IMR-90 (cell line): ENCODE measurements at regions not wholly inside any gene's neighbourhood (a gene's known extent, or its start where the extent isn't known, plus 50 kb on each side); places are given as distances from the start of the nearest gene placed in this dataset.

Experiments used
- ATAC-seq: fragments of 200-7000 bp; cut with Tn5 transposase; 2 replicates; pipeline ENCODE4 v1.9.1; 2020; ENCODE audit warnings: low read depth, mild to moderate bottlenecking, moderate library complexity
- BruUV-seq: library from RNA; stranded (reverse); fragments of 400-500 nt; replicated peaks from 2 replicates; lab custom pipeline; 2021; lab: Mats Ljungman, UMichigan
- CTCF ChIA-PET: fragments of 300-600 bp; formaldehyde crosslinking; extraction: SDS; loops from one replicate; lab custom pipeline; 2021; ENCODE audit warnings: antibody characterized with exemption; lab: Yijun Ruan, JAX
- POLR2A ChIA-PET: fragments of 300-600 bp; sonication (Branson Sonifier 250); formaldehyde crosslinking; loops from one replicate; lab custom pipeline; 2022; ENCODE audit warnings: antibody characterized with exemption; ENCODE audit not compliant: unreplicated experiment; lab: Charles Lee
- DNase-seq: peaks from one replicate; pipeline ENCODE4 v3.0.0; 2013
- H2AFZ ChIP-seq: replicated peaks from 2 replicates; pipeline ENCODE3; 2013; ENCODE audit warnings: low read length, mild to moderate bottlenecking; ENCODE audit not compliant: poor library complexity
- H2AK5ac ChIP-seq: 2 replicates; pipeline ENCODE4 v1.6.1; 2013; ENCODE audit warnings: low read depth, low read length, inconsistent platforms
- H2AK9ac ChIP-seq: replicated peaks from 2 replicates; pipeline ENCODE3; 2013; ENCODE audit warnings: mild to moderate bottlenecking, low read depth, low read length, moderate library complexity; ENCODE audit not compliant: poor library complexity
- H2BK120ac ChIP-seq: 2 replicates; pipeline ENCODE4 v1.6.1; 2013; ENCODE audit warnings: low read depth, low read length, inconsistent platforms
- H2BK15ac ChIP-seq: 3 replicates; pipeline ENCODE4 v1.6.1; 2013; ENCODE audit warnings: low read depth, low read length, inconsistent platforms
- H2BK20ac ChIP-seq: 2 replicates; pipeline ENCODE4 v1.6.1; 2013; ENCODE audit warnings: low read depth, mild to moderate bottlenecking, inconsistent platforms, low read length, moderate library complexity
- H2BK5ac ChIP-seq: 2 replicates; pipeline ENCODE4 v1.6.1; 2013; ENCODE audit warnings: mild to moderate bottlenecking, low read depth, low read length, inconsistent platforms; ENCODE audit not compliant: poor library complexity, severe bottlenecking
- H3K14ac ChIP-seq: replicated peaks from 2 replicates; pipeline ENCODE4 v1.6.1; 2013; ENCODE audit warnings: low read depth, low read length, inconsistent platforms
- H3K18ac ChIP-seq: 2 replicates; pipeline ENCODE4 v1.6.1; 2013; ENCODE audit warnings: low read depth, low read length, control low read depth
- H3K23ac ChIP-seq: 2 replicates; pipeline ENCODE4 v1.6.1; 2013; ENCODE audit warnings: low read depth, low read length, inconsistent platforms
- H3K27ac ChIP-seq: 2 replicates; pipeline ENCODE4 v1.5.1; 2013; ENCODE audit warnings: mild to moderate bottlenecking, control low read depth, low read length; ENCODE audit not compliant: insufficient read depth
- H3K27me3 ChIP-seq: 2 replicates; pipeline ENCODE4 v1.6.1; 2013; ENCODE audit warnings: low read length; ENCODE audit not compliant: control insufficient read depth, insufficient read depth
- H3K36me3 ChIP-seq: 2 replicates; pipeline ENCODE4 v1.6.1; 2013; ENCODE audit warnings: low read length, mixed read lengths; ENCODE audit not compliant: control insufficient read depth, insufficient read depth
- H3K4ac ChIP-seq: 2 replicates; pipeline ENCODE4 v1.6.1; 2013; ENCODE audit warnings: low read depth, low read length, inconsistent platforms
- H3K4me1 ChIP-seq: 2 replicates; pipeline ENCODE4 v1.6.1; 2013; ENCODE audit warnings: low read length, mixed read lengths; ENCODE audit not compliant: control insufficient read depth, insufficient read depth
- H3K4me2 ChIP-seq: 2 replicates; pipeline ENCODE4 v1.6.1; 2013; ENCODE audit warnings: low read depth, mild to moderate bottlenecking, control low read depth, low read length, moderate library complexity
- H3K4me3 ChIP-seq: 2 replicates; pipeline ENCODE4 v1.5.1; 2013; ENCODE audit warnings: low read depth, mild to moderate bottlenecking, control low read depth, low read length, moderate library complexity; ENCODE audit not compliant: insufficient read depth
- H3K56ac ChIP-seq: 2 replicates; pipeline ENCODE4 v1.6.1; 2013; ENCODE audit warnings: low read length, inconsistent platforms; ENCODE audit not compliant: insufficient read depth; ENCODE audit errors: extremely low read depth
- H3K79me1 ChIP-seq, 2 experiments: 2 replicates each; pipeline ENCODE4 v1.6.1; 2013; ENCODE audit warnings: low read length in 2 of 2, inconsistent platforms in 1 of 2, low read depth in 1 of 2
- H3K9ac ChIP-seq: 2 replicates; pipeline ENCODE4 v1.6.1; 2013; ENCODE audit warnings: low read depth, low read length, control low read depth
- H3K9me1 ChIP-seq: 2 replicates; pipeline ENCODE4 v1.6.1; 2013; ENCODE audit warnings: low read length, inconsistent platforms; ENCODE audit not compliant: insufficient read depth
- H3K9me3 ChIP-seq: 2 replicates; pipeline ENCODE4 v1.6.1; 2013; ENCODE audit warnings: low read length; ENCODE audit not compliant: control insufficient read depth, insufficient read depth
- H4K20me1 ChIP-seq: 2 replicates; pipeline ENCODE4 v1.6.1; 2013; ENCODE audit warnings: low read length, inconsistent platforms; ENCODE audit not compliant: insufficient read depth
- H4K5ac ChIP-seq: 2 replicates; pipeline ENCODE4 v1.6.1; 2013; ENCODE audit warnings: mild to moderate bottlenecking, low read depth, low read length, control low read depth
- H4K8ac ChIP-seq, 2 experiments: 2 replicates each; pipeline ENCODE4 v1.6.1; 2013; ENCODE audit warnings: low read depth in 2 of 2, low read length in 2 of 2, control low read depth in 1 of 2, inconsistent platforms in 1 of 2
- H4K91ac ChIP-seq: 2 replicates; pipeline ENCODE4 v1.6.1; 2013; ENCODE audit warnings: low read depth, low read length, inconsistent platforms; ENCODE audit not compliant: insufficient read depth
- BHLHE40 ChIP-seq: fragments of 150-350 bp; IDR thresholded peaks from 2 replicates; pipeline ENCODE4 v1.6.1; 2016; ENCODE audit warnings: mild to moderate bottlenecking, low read depth, low read length
- CHD1 ChIP-seq: IDR thresholded peaks from 2 replicates; pipeline ENCODE4 v1.6.1; 2012; ENCODE audit warnings: low read depth, low read length, improper control_type of control experiment
- MAZ ChIP-seq: IDR thresholded peaks from 2 replicates; pipeline ENCODE4 v1.6.1; 2012; ENCODE audit warnings: low read depth, mild to moderate bottlenecking, low read length, improper control_type of control experiment, moderate library complexity, borderline replicate concordance
- MXI1 ChIP-seq: IDR thresholded peaks from 2 replicates; pipeline ENCODE4 v1.6.1; 2012; ENCODE audit warnings: low read depth, mild to moderate bottlenecking, low read length, moderate library complexity, borderline replicate concordance
- RFX5 ChIP-seq: IDR thresholded peaks from 2 replicates; pipeline ENCODE4 v1.8.0; 2012; ENCODE audit warnings: low read depth, mild to moderate bottlenecking, low read length, moderate library complexity
- SMC3 ChIP-seq: fragments of 150-350 bp; IDR thresholded peaks from 2 replicates; pipeline ENCODE4 v1.6.1; 2016; ENCODE audit warnings: low read depth, mild to moderate bottlenecking, antibody characterized with exemption, low read length, moderate library complexity
- WGBS, 2 experiments: methylation state at CpG; one replicate each; pipeline versions ENCODE4 v1.1.5 to v1.1.7; 2013; ENCODE audit warnings: missing lambda C conversion rate in 2 of 2; ENCODE audit not compliant: insufficient read length in 1 of 2; ENCODE audit errors: extremely low coverage in 2 of 2; 5-methylcytosine and 5-hydroxymethylcytosine counted together
- dilution Hi-C: fragments of 300-500 bp; cut with HindIII; formaldehyde crosslinking; loops from one replicate; pipeline ENCODE4 v1.14.3; 2018; ENCODE audit warnings: low sequenced_read_pairs; ENCODE audit not compliant: unreplicated experiment
- in situ Hi-C: fragments of 300-500 bp; cut with MboI; formaldehyde crosslinking; loops from 3 replicates; pipeline ENCODE4 v1.14.3; 2019; ENCODE audit warnings: low sequenced_read_pairs, inconsistent platforms, mixed read lengths
- intact Hi-C: fragments of 100-400 bp; cut with micrococcal nuclease; formaldehyde crosslinking; loops from 2 replicates; pipeline ENCODE4 v1.10.0; 2022

GRCh38 chr2:8107621-8108378 is 574.1 kb upstream of the ID2 start:
- POLR2A ChIA-PET = no interaction called here
- in situ Hi-C loops = no loop called here
- no CpG with 5 or more reads among the region's 5 CpGs for WGBS, 2 experiments

More at GRCh38 chr2:8107621-8108378, 574.1 kb upstream of the ID2 start:
- no peak overlapping the region for H2BK15ac ChIP-seq
- no peaks in the 10 kb centered on the region for H3K4me1 ChIP-seq
- no peak overlapping the region for H2AFZ ChIP-seq
- no peak overlapping the region for H2BK20ac ChIP-seq
- no peak overlapping the region for H3K18ac ChIP-seq
- H4K5ac ChIP-seq = no peak overlapping the region
- peaks cover 4% of the 10 kb centered on the region for H3K27me3 ChIP-seq
- H2BK5ac ChIP-seq = no peak overlapping the region
- H4K20me1 ChIP-seq = no peaks in the 10 kb centered on the region
- no peak overlapping the region for H2AK9ac ChIP-seq
- no peak overlapping the region for H3K4me3 ChIP-seq
- no peak overlapping the region for H3K56ac ChIP-seq
- H3K4ac ChIP-seq = no peak overlapping the region
- no peak overlapping the region for H2AK5ac ChIP-seq
- H3K79me1 ChIP-seq = no peaks in the 10 kb centered on the region
- CTCF ChIA-PET = interaction anchor here (1.0 kb wide), 1 partner anchor 63 kb away, joined by 3 read pairs; no protein-coding TSS in a partner anchor
- no peak overlapping the region for H3K9ac ChIP-seq
- no peak overlapping the region for H2BK120ac ChIP-seq
- no peak overlapping the region for H3K27ac ChIP-seq
- no peaks in the 10 kb centered on the region for H3K36me3 ChIP-seq
- H3K9me1 ChIP-seq = no peaks in the 10 kb centered on the region
- no peak overlapping the region for H4K8ac ChIP-seq
- DNase-seq (no peak), ATAC-seq (no peak)
- no peak overlapping the region for H4K91ac ChIP-seq
- H3K9me3 ChIP-seq = peaks cover 3% of the 10 kb centered on the region
- H3K23ac ChIP-seq = no peak overlapping the region; the same call in 1 of the 2 replicates
- intact Hi-C loops (loop anchor here (10.0 kb wide), 1 partner anchor 683 kb away; no protein-coding TSS in a partner anchor), dilution Hi-C loops (no loop called here)
- H3K4me2 ChIP-seq = no peak overlapping the region
- TF ChIP-seq MXI1 (no peak), MAZ (no peak), SMC3 (no peak), CHD1 (no peak), BHLHE40 (no peak), RFX5 (no peak)
- BruUV-seq = no TSS peak
- no peak overlapping the region for H3K14ac ChIP-seq
